Adrenal gland (tissue), 9 donors: ENCODE measurements at regions not wholly inside any gene's neighbourhood (a gene's known extent, or its start where the extent isn't known, plus 50 kb on each side); places are given as distances from the start of the nearest gene placed in this dataset.

Experiments used
- DNase-seq, 7 donors: peaks; one replicate each; pipeline ENCODE4 v3.0.0-alpha.2; 2019 to 2020
- H3K27ac ChIP-seq, 5 donors: fragments of 200-600 bp; sonication (generic) in 4 of 5; 1 replicate in 3 of 5; 2 replicates in 2 of 5; pipeline versions ENCODE4 v1.5.1 to v1.8.0; 2016 to 2020; ENCODE audit warnings: mild to moderate bottlenecking in 1 of 5
- H3K27me3 ChIP-seq: fragments of 200-600 bp; 2 replicates; pipeline ENCODE4 v1.8.0; 2021
- H3K36me3 ChIP-seq, 2 donors: fragments of 200-600 bp; replicated peaks in 1 of 2; 1 replicate in 1 of 2; 2 replicates in 1 of 2; pipeline versions ENCODE4 v1.5.1 to v1.8.0; 2018 to 2022
- H3K4me1 ChIP-seq, 2 donors: fragments of 200-600 bp; replicated peaks in 1 of 2; 1 replicate in 1 of 2; 2 replicates in 1 of 2; pipeline versions ENCODE4 v1.5.1 to v1.8.0; 2018 to 2021
- H3K4me3 ChIP-seq, 4 donors: fragments of 200-600 bp; sonication (generic) in 3 of 4; one replicate each; pipeline ENCODE4 v1.5.1; 2016 to 2018
- H3K9me3 ChIP-seq, 3 donors: fragments of 200-600 bp; sonication (generic) in 1 of 3; replicated peaks in 1 of 3; 1 replicate in 2 of 3; 2 replicates in 1 of 3; pipeline versions ENCODE4 v1.5.1 to v1.8.0; 2016 to 2021
- CTCF ChIP-seq, 6 experiments: fragments of 450-650 bp in 4 of 6; fragments of 200-600 bp in 2 of 6; sonication (generic) in 1 of 6; IDR thresholded peaks; 1 replicate in 5 of 6; 2 replicates in 1 of 6; pipeline versions ENCODE4 v1.5.1 to v1.8.0; 2016 to 2021; ENCODE audit warnings: antibody characterized with exemption in 6 of 6, mild to moderate bottlenecking in 2 of 6, moderate library complexity in 1 of 6
- POLR2A ChIP-seq, 2 donors: fragments of 450-650 bp; IDR thresholded peaks; one replicate each; pipeline ENCODE4 v1.6.1; 2017; ENCODE audit warnings: antibody characterized with exemption in 2 of 2, mild to moderate bottlenecking in 2 of 2, moderate library complexity in 1 of 2
- WGBS, 4 donors: extraction: QIAGEN DNeasy Blood & Tissue Kit in 2 of 4; methylation state at CpG; one replicate each; pipeline versions ENCODE4 v1.1.5 to v1.1.7; 2013 to 2017; 5-methylcytosine and 5-hydroxymethylcytosine counted together
- intact Hi-C, 2 donors: fragments of 100-400 bp; cut with DNase I; formaldehyde crosslinking; loops; one replicate each; pipeline versions ENCODE4 v1.14.1 to v1.15.0; 2022 to 2023
- donor health status: healthy with polysubstance abuse.
- donor health status: Bipolar disorder and iron deficiency.
- donor health status: DM: yes; HTN: yes; CAD: no.
- donor health status: DM: no; HTN: no; CAD: no.
- donor health status: DM: no; HTN: no; CAD: no.

- Histone ChIP-seq H3K27ac (no peak overlapping the region), H3K36me3 (no peaks in the 10 kb centered on the region), H3K9me3 (no peaks in the 10 kb centered on the region), H3K4me3 (no peak overlapping the region), H3K4me1 (no peaks in the 10 kb centered on the region), H3K27me3 (no peaks in the 10 kb centered on the region)
- intact Hi-C loops, result no loop called here
- 0% methylated on average over 1 of the region's 1 CpG; no CpG with 5 or more reads in 3 of the 4 donors for WGBS, 4 donors
- DNase-seq, result no peak
- TF ChIP-seq CTCF (IDR thresholded peaks at IDR 0.05) (no peak), POLR2A (IDR thresholded peaks at IDR 0.05) (no peak)
These were observed 152.3 kb upstream of the OLIG3 start for GRCh38 chr6:137646484-137646883.

GRCh38 chr6:137647762-137648447, 153.7 kb upstream of the OLIG3 start:
- no peaks in the 10 kb centered on the region for H3K4me1 ChIP-seq
- intact Hi-C loops, result no loop called here
- TF ChIP-seq POLR2A (IDR thresholded peaks at IDR 0.05) (no peak), CTCF (IDR thresholded peaks at IDR 0.05) (no peak)
- no peaks in the 10 kb centered on the region for H3K27me3 ChIP-seq
- H3K4me3 ChIP-seq, result no peak overlapping the region
- H3K36me3 ChIP-seq, result no peaks in the 10 kb centered on the region
- no peak overlapping the region for H3K27ac ChIP-seq
- no peaks in the 10 kb centered on the region for H3K9me3 ChIP-seq
- DNase-seq, result no peak
- 67 to 75% (median 70%) methylated on average over 5 of the region's 5 CpGs for WGBS, 4 donors

GRCh38 chr6:137650720-137651119, 156.5 kb upstream of the OLIG3 start:
- no peak for DNase-seq
- Histone ChIP-seq H3K27ac (no peak overlapping the region), H3K36me3 (no peaks in the 10 kb centered on the region), H3K4me1 (no peaks in the 10 kb centered on the region), H3K4me3 (no peak overlapping the region), H3K27me3 (no peaks in the 10 kb centered on the region), H3K9me3 (peaks cover 4 to 20% (median 7%) of the 10 kb centered on the region in 3 donors)
- TF ChIP-seq CTCF (IDR thresholded peaks at IDR 0.05), result no peak
- no peak for TF ChIP-seq POLR2A (IDR thresholded peaks at IDR 0.05)
- intact Hi-C loops, result no loop called here

- TF ChIP-seq CTCF (IDR thresholded peaks at IDR 0.05), result no peak
- TF ChIP-seq POLR2A (IDR thresholded peaks at IDR 0.05), result no peak
- Histone ChIP-seq H3K27me3 (no peaks in the 10 kb centered on the region), H3K9me3 (peaks cover 4 to 20% (median 7%) of the 10 kb centered on the region in 3 donors), H3K4me3 (no peak overlapping the region), H3K27ac (no peak overlapping the region), H3K36me3 (no peaks in the 10 kb centered on the region), H3K4me1 (no peaks in the 10 kb centered on the region)
- WGBS, 4 donors, result 49 to 69% (median 58%) methylated on average over 4 of the region's 4 CpGs
- DNase-seq, result no peak
- intact Hi-C loops, result no loop called here
These were observed 157.0 kb upstream of the OLIG3 start for GRCh38 chr6:137651178-137651577.
